ENCODE measurements at regions not wholly inside any gene's neighbourhood (a gene's known extent, or its start where the extent isn't known, plus 50 kb on each side); places are given as distances from the start of the nearest gene placed in this dataset.

DNA sequence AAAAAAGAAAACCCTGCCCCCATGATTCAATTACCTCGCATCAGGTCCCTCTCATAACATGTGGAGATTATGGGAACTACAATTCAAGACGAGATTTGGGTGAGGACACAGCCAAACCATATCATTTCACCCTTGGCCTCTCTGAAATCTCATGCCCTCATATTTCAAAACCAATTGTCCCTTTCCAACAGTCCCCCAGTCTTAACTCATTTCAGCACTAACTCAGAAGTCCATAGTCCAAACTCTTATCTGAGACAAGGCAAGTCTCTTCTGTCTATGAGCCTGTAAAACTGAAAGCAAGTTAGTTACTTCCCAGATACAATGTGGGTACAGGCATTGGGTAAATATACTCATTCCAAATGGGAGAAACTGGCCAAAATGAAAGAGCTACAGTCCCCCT lies 536.1 kb downstream of the MEI4 start:
- H3K36me3 ChIP-seq, result no peaks in the 10 kb centered on the region
- H3K4me3 ChIP-seq, result no peak overlapping the region
- no peak overlapping the region for H3K27ac ChIP-seq
- no peaks in the 10 kb centered on the region for H3K9me3 ChIP-seq
- no peak for DNase-seq (ENCODE audit: extremely low spot score in 2 of 2)
- TF ChIP-seq POLR2A (IDR thresholded peaks at IDR 0.05) (no peak), CTCF (IDR thresholded peaks at IDR 0.05) (no peak), POLR2AphosphoS5 (IDR thresholded peaks at IDR 0.05; ENCODE audit: insufficient read depth in 1 of 2, low read depth in 1 of 2) (no peak)
- H3K27me3 ChIP-seq, result no peaks in the 10 kb centered on the region
- no peaks in the 10 kb centered on the region for H3K4me1 ChIP-seq
- intact Hi-C loops (cut with DNase I), result no loop called here

- intact Hi-C loops (cut with DNase I), result no loop called here
- no peak for TF ChIP-seq POLR2AphosphoS5 (IDR thresholded peaks at IDR 0.05; ENCODE audit: insufficient read depth in 1 of 2, low read depth in 1 of 2)
- TF ChIP-seq POLR2A (IDR thresholded peaks at IDR 0.05), result no peak
- TF ChIP-seq CTCF (IDR thresholded peaks at IDR 0.05), result no peak
- Histone ChIP-seq H3K4me1 (no peaks in the 10 kb centered on the region), H3K9me3 (no peaks in the 10 kb centered on the region), H3K27me3 (no peaks in the 10 kb centered on the region), H3K36me3 (no peaks in the 10 kb centered on the region), H3K27ac (no peak overlapping the region), H3K4me3 (no peak overlapping the region)
- no peak for DNase-seq (ENCODE audit: extremely low spot score in 2 of 2)
These were observed 539.2 kb downstream of the MEI4 start for GRCh38 chr6:78192057-78192456.

GRCh38 chr6:78199044-78199443 lies 546.2 kb downstream of the MEI4 start:
- intact Hi-C loops (cut with DNase I), result no loop called here
- H3K9me3 ChIP-seq, result no peaks in the 10 kb centered on the region
- no peaks in the 10 kb centered on the region for H3K27me3 ChIP-seq
- H3K27ac ChIP-seq, result no peak overlapping the region
- no peaks in the 10 kb centered on the region for H3K4me1 ChIP-seq
- TF ChIP-seq POLR2AphosphoS5 (IDR thresholded peaks at IDR 0.05; ENCODE audit: insufficient read depth in 1 of 2, low read depth in 1 of 2) (no peak), POLR2A (IDR thresholded peaks at IDR 0.05) (no peak), CTCF (IDR thresholded peaks at IDR 0.05) (no peak)
- no peak overlapping the region for H3K4me3 ChIP-seq
- no peak for DNase-seq (ENCODE audit: extremely low spot score in 2 of 2)
- H3K36me3 ChIP-seq, result no peaks in the 10 kb centered on the region

GRCh38 chr6:78222226-78222625 lies 569.4 kb downstream of the MEI4 start:
- Histone ChIP-seq H3K4me3 (no peak overlapping the region), H3K36me3 (no peaks in the 10 kb centered on the region), H3K9me3 (no peaks in the 10 kb centered on the region), H3K27me3 (no peaks in the 10 kb centered on the region), H3K27ac (no peak overlapping the region), H3K4me1 (no peaks in the 10 kb centered on the region)
- no peak for TF ChIP-seq CTCF (IDR thresholded peaks at IDR 0.05)
- TF ChIP-seq POLR2AphosphoS5 (IDR thresholded peaks at IDR 0.05; ENCODE audit: insufficient read depth in 1 of 2, low read depth in 1 of 2), result no peak
- TF ChIP-seq POLR2A (IDR thresholded peaks at IDR 0.05), result no peak
- DNase-seq (ENCODE audit: extremely low spot score in 2 of 2), result no peak
- intact Hi-C loops (cut with DNase I), result no loop called here

DNA sequence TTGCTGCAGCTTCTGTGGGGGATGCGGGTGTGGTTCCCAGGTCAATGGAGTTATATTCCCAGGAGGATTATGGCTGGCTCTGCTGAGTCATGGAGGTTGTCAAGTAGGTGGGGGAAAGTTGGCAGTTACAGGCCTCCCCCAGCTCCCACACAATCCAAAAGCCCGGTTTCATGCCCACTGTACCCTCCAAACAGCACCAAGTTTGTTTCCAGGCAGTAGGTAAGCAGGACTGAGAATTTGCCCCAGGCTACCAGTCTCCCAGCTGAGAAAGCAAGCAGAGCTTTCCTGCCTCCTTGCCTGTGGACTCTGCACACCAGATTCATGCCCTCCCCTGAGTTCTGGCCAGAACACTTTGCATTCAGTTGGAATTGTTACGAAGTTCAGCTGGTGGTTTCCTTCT lies 578.2 kb downstream of the MEI4 start:
- Histone ChIP-seq H3K4me3 (no peak overlapping the region), H3K9me3 (no peaks in the 10 kb centered on the region), H3K36me3 (no peaks in the 10 kb centered on the region), H3K4me1 (no peaks in the 10 kb centered on the region), H3K27ac (no peak overlapping the region), H3K27me3 (no peaks in the 10 kb centered on the region)
- intact Hi-C loops (cut with DNase I), result no loop called here
- no peak for DNase-seq (ENCODE audit: extremely low spot score in 2 of 2)
- no peak for TF ChIP-seq POLR2AphosphoS5 (IDR thresholded peaks at IDR 0.05; ENCODE audit: insufficient read depth in 1 of 2, low read depth in 1 of 2)
- no peak for TF ChIP-seq POLR2A (IDR thresholded peaks at IDR 0.05)
- TF ChIP-seq CTCF (IDR thresholded peaks at IDR 0.05), result no peak
